Liver (tissue), 7 donors: ENCODE measurements at regions not wholly inside any gene's neighbourhood (a gene's known extent, or its start where the extent isn't known, plus 50 kb on each side); places are given as distances from the start of the nearest gene placed in this dataset.

Source experiments
- DNase-seq: peaks from one replicate; pipeline ENCODE4 v3.0.0-alpha.2; 2017; ENCODE audit warnings: low spot score
- H3K27ac ChIP-seq, 2 donors: one replicate each; pipeline ENCODE4 v1.7.0; 2013; ENCODE audit warnings: inconsistent platforms in 2 of 2, low read length in 2 of 2, control low read depth in 1 of 2, low read depth in 1 of 2, mild to moderate bottlenecking in 1 of 2
- H3K27me3 ChIP-seq, 4 donors: one replicate each; pipeline versions ENCODE4 v1.6.1 to v1.7.0; 2013; ENCODE audit warnings: low read length in 3 of 4, inconsistent platforms in 1 of 4, mild to moderate bottlenecking in 1 of 4, moderate library complexity in 1 of 4; ENCODE audit not compliant: control insufficient read depth in 4 of 4, insufficient read depth in 4 of 4
- H3K36me3 ChIP-seq, 4 donors: one replicate each; pipeline versions ENCODE4 v1.6.1 to v1.7.0; 2013; ENCODE audit warnings: low read length in 3 of 4, mild to moderate bottlenecking in 3 of 4, low read depth in 1 of 4, moderate library complexity in 1 of 4; ENCODE audit not compliant: control insufficient read depth in 4 of 4, insufficient read depth in 3 of 4
- H3K4me1 ChIP-seq, 4 donors: one replicate each; pipeline versions ENCODE4 v1.6.1 to v1.7.0; 2013; ENCODE audit warnings: low read length in 3 of 4, mild to moderate bottlenecking in 3 of 4, moderate library complexity in 1 of 4; ENCODE audit not compliant: control insufficient read depth in 4 of 4, insufficient read depth in 4 of 4
- H3K4me3 ChIP-seq, 3 donors: one replicate each; pipeline versions ENCODE4 v1.6.1 to v1.7.0; 2013; ENCODE audit warnings: low read length in 3 of 3, control low read depth in 1 of 3, low read depth in 1 of 3, mild to moderate bottlenecking in 1 of 3
- H3K9ac ChIP-seq, 2 donors: one replicate each; pipeline ENCODE4 v1.7.0; 2013; ENCODE audit warnings: low read length in 2 of 2, mild to moderate bottlenecking in 2 of 2, moderate library complexity in 2 of 2, control low read depth in 1 of 2, low read depth in 1 of 2
- H3K9me3 ChIP-seq, 4 donors: one replicate each; pipeline versions ENCODE4 v1.6.1 to v1.7.0; 2013; ENCODE audit warnings: low read length in 3 of 4; ENCODE audit not compliant: control insufficient read depth in 4 of 4
- ATF3 ChIP-seq: IDR thresholded peaks from 2 replicates; pipeline ENCODE4 v1.6.1; 2016; ENCODE audit warnings: antibody characterized with exemption
- EGR1 ChIP-seq, 2 donors: IDR thresholded peaks; 2 replicates each; pipeline ENCODE4 v1.6.1; 2016 to 2018; ENCODE audit warnings: antibody characterized with exemption in 2 of 2, low read depth in 2 of 2
- FOXA1 ChIP-seq: IDR thresholded peaks from 2 replicates; pipeline ENCODE4 v1.6.1; 2016; ENCODE audit warnings: antibody characterized with exemption
- FOXA2 ChIP-seq: IDR thresholded peaks from 2 replicates; pipeline ENCODE4 v1.6.1; 2016; ENCODE audit warnings: antibody characterized with exemption
- GABPA ChIP-seq, 2 donors: IDR thresholded peaks in 1 of 2; conservative IDR thresholded peaks in 1 of 2; 2 replicates each; pipeline ENCODE4 v1.6.1; 2016; ENCODE audit warnings: antibody characterized with exemption in 2 of 2, mild to moderate bottlenecking in 1 of 2, moderate library complexity in 1 of 2
- HNF4A ChIP-seq, 2 donors: conservative IDR thresholded peaks; 2 replicates each; pipeline ENCODE4 v1.6.1; 2016; ENCODE audit warnings: antibody characterized with exemption in 2 of 2, mild to moderate bottlenecking in 2 of 2
- HNF4G ChIP-seq: IDR thresholded peaks from 2 replicates; pipeline ENCODE4 v1.6.1; 2016; ENCODE audit warnings: antibody characterized with exemption
- JUND ChIP-seq, 2 donors: IDR thresholded peaks; 2 replicates each; pipeline ENCODE4 v1.6.1; 2016; ENCODE audit warnings: antibody characterized with exemption in 2 of 2
- MAX ChIP-seq: IDR thresholded peaks from 2 replicates; pipeline ENCODE4 v1.6.1; 2016; ENCODE audit warnings: antibody characterized with exemption
- NR2F2 ChIP-seq: IDR thresholded peaks from 2 replicates; pipeline ENCODE4 v1.6.1; 2016; ENCODE audit warnings: antibody characterized with exemption
- RAD21 ChIP-seq, 2 donors: IDR thresholded peaks; 2 replicates each; pipeline ENCODE4 v1.6.1; 2016; ENCODE audit warnings: antibody characterized with exemption in 2 of 2, mild to moderate bottlenecking in 2 of 2
- REST ChIP-seq: IDR thresholded peaks from 2 replicates; pipeline ENCODE4 v1.6.1; 2016; ENCODE audit warnings: antibody characterized with exemption, mild to moderate bottlenecking
- RXRA ChIP-seq, 2 donors: IDR thresholded peaks; 2 replicates each; pipeline ENCODE4 v1.6.1; 2017 to 2018; ENCODE audit warnings: antibody characterized with exemption in 2 of 2, mild to moderate bottlenecking in 1 of 2
- TAF1 ChIP-seq: conservative IDR thresholded peaks from 2 replicates; pipeline ENCODE4 v1.6.1; 2016; ENCODE audit warnings: antibody characterized with exemption, mild to moderate bottlenecking
- YY1 ChIP-seq: IDR thresholded peaks from 2 replicates; pipeline ENCODE4 v1.6.1; 2016; ENCODE audit warnings: antibody characterized with exemption, mild to moderate bottlenecking
- ZBTB33 ChIP-seq: IDR thresholded peaks from 2 replicates; pipeline ENCODE4 v1.6.1; 2016; ENCODE audit warnings: antibody characterized with exemption
- WGBS: extraction: QIAGEN DNeasy Blood & Tissue Kit; methylation state at CpG from one replicate; pipeline ENCODE4 v1.1.7; 2013; 5-methylcytosine and 5-hydroxymethylcytosine counted together
- donor health status: healthy.
- donor health status: healthy.
- donor health status: healthy.
- donor health status: healthy.

GRCh38 chr1:162956922-162957321 is 95.9 kb upstream of the CCDC190 start:
- no peaks in the 10 kb centered on the region for H3K9me3 ChIP-seq
- 54% methylated on average over 2 of the region's 2 CpGs for WGBS
- no peaks in the 10 kb centered on the region for H3K36me3 ChIP-seq
- H3K27ac ChIP-seq: no peak overlapping the region
- no peaks in the 10 kb centered on the region for H3K27me3 ChIP-seq
- TF ChIP-seq JUND (IDR thresholded peaks at IDR 0.05) (peak; percentile 31 to 71), HNF4G (no peak)
- DNase-seq: no peak
- H3K4me1 ChIP-seq: no peaks in the 10 kb centered on the region
- H3K4me3 ChIP-seq: no peak overlapping the region
- H3K9ac ChIP-seq: no peak overlapping the region

GRCh38 chr1:162954824-162955223 is 93.8 kb upstream of the CCDC190 start:
- Histone ChIP-seq H3K27me3 (no peaks in the 10 kb centered on the region), H3K4me1 (no peaks in the 10 kb centered on the region), H3K9me3 (no peaks in the 10 kb centered on the region), H3K9ac (no peak overlapping the region), H3K27ac (no peak overlapping the region), H3K4me3 (no peak overlapping the region), H3K36me3 (no peaks in the 10 kb centered on the region)
- WGBS: 93% methylated on average over 4 of the region's 4 CpGs
- TF ChIP-seq ATF3: no peak
- no peak for TF ChIP-seq REST
- no peak for TF ChIP-seq MAX
- TF ChIP-seq RXRA (IDR thresholded peaks at IDR 0.05): no peak
- TF ChIP-seq GABPA (IDR thresholded peaks at IDR 0.05 in 1 of 2, conservative IDR thresholded peaks at IDR 0.05 in 1 of 2): no peak
- no peak for TF ChIP-seq RAD21 (IDR thresholded peaks at IDR 0.05)
- TF ChIP-seq HNF4A (conservative IDR thresholded peaks at IDR 0.05): no peak
- no peak for TF ChIP-seq FOXA2
- TF ChIP-seq EGR1 (IDR thresholded peaks at IDR 0.05; ENCODE audit: low read depth in 2 of 2): no peak
- TF ChIP-seq FOXA1: no peak
- TF ChIP-seq YY1: no peak
- no peak for TF ChIP-seq ZBTB33
- no peak for TF ChIP-seq HNF4G
- no peak for DNase-seq

GRCh38 chr1:162952956-162953355 is 92.0 kb upstream of the CCDC190 start:
- WGBS: 90% methylated on average over 4 of the region's 4 CpGs
- no peak overlapping the region for H3K4me3 ChIP-seq
- no peak overlapping the region for H3K9ac ChIP-seq
- DNase-seq: no peak
- H3K9me3 ChIP-seq: no peaks in the 10 kb centered on the region
- no peaks in the 10 kb centered on the region for H3K4me1 ChIP-seq
- H3K36me3 ChIP-seq: no peaks in the 10 kb centered on the region
- H3K27me3 ChIP-seq: no peaks in the 10 kb centered on the region
- no peak overlapping the region for H3K27ac ChIP-seq
- TF ChIP-seq FOXA2 (no peak), TAF1 (no peak), ATF3 (no peak), YY1 (no peak), FOXA1 (no peak), NR2F2 (no peak), RXRA (IDR thresholded peaks at IDR 0.05) (no peak), GABPA (IDR thresholded peaks at IDR 0.05 in 1 of 2, conservative IDR thresholded peaks at IDR 0.05 in 1 of 2) (no peak), EGR1 (IDR thresholded peaks at IDR 0.05; ENCODE audit: low read depth in 2 of 2) (no peak), MAX (no peak), REST (no peak), JUND (IDR thresholded peaks at IDR 0.05) (no peak)
